ENCODE measurements at regions not wholly inside any gene's neighbourhood (a gene's known extent, or its start where the extent isn't known, plus 50 kb on each side); places are given as distances from the start of the nearest gene placed in this dataset.
A peak's percentile ranks its signal among the peaks of the same experiment; 100 is the strongest.

DNA sequence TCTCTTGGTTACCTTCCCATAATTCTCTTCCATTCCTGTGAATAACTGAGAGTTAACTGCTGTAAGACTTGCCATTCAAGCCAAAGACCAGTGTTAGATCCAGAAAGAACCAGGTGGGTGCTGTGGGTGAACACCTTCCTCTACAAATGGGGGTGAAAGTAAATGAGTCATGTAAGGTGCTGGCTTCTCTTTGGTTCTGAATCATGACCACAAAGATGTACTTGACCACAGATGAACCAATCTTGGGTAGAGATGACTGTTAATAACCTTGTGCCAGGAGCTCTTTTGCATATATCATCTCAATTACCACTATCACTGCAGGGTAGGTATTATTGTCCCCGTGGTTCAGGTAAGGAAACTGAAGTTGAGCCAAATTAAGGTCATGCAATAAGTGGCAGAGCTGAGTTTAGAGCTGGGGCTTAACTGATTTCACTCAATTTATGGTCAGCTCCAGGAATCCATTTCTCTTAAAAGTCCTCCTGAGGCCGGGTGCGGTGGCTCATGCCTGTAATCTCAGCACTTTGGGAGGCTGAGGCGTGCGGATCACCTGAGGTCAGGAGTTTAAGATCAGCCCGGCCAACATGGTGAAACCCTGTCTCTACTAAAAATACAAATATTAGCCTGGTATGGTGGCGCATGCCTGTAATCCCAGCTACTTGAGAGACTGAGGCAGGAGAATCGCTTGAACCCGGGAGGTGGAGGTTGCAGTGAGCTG lies 244.9 kb upstream of the CXCR4 start:
- no peak for DNase-seq

GRCh38 chr2:136361521-136361920 lies 243.6 kb upstream of the CXCR4 start:
- DNase-seq: no peak

DNA sequence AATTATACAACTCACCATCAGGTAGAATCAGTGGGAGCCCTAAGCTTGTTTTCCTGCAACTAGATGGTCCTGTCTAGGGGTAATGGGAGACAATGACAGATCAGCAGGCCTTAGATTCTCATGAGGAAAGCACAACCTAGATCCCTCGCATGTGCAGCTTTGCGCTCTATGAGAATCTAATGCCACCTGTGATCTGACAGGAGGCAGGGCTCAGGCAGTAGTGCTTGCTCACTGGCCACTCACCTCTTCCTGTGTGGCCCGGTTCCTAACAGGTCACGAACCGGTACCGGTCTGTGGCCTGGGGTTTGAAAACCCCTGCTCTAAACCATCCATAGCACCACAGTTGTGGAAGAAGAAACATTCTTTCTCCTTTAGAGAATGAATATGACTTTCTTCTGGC lies 242.8 kb upstream of the CXCR4 start:
- no peak for DNase-seq

GRCh38 chr2:136359121-136359965 lies 241.4 kb upstream of the CXCR4 start:
- no peak for DNase-seq

DNA sequence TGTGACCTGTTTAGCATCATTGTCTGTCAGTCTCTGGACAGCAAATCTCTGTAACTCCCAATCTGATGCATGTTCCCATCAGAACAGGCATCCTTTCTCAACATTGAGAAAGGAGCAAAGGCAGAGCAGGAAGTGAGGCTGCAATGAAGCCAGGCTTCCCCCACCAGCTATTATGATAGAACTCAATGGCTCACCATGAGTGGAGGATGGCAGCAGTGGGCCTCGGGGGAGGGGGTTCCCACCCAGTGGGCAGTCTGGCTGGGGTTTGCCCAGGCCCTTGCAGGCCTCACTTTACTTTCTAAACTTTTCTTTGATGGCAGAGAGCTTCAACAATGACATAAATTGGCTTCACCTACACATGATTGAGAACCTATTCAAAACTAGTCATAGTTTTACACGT lies 240.6 kb upstream of the CXCR4 start:
- DNase-seq: no peak

DNA sequence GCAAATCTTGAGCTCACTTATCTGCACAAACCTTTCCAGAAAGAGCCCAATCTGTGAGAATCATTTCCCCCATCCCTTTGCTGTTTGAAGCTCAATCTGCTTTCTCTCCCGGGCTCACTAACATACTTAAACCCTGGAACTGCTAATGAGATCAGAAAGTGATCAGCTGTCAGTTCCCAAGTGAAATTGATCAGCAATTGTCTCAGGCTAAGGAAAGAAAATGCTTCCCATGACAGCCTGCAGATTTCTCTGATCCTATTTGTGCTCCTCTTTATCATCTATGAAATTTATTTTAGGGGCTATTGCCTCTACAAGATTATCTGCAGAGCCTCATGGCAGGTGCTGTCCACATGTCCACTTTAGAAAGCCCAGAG lies 239.0 kb upstream of the CXCR4 start:
- no peak for DNase-seq

DNA sequence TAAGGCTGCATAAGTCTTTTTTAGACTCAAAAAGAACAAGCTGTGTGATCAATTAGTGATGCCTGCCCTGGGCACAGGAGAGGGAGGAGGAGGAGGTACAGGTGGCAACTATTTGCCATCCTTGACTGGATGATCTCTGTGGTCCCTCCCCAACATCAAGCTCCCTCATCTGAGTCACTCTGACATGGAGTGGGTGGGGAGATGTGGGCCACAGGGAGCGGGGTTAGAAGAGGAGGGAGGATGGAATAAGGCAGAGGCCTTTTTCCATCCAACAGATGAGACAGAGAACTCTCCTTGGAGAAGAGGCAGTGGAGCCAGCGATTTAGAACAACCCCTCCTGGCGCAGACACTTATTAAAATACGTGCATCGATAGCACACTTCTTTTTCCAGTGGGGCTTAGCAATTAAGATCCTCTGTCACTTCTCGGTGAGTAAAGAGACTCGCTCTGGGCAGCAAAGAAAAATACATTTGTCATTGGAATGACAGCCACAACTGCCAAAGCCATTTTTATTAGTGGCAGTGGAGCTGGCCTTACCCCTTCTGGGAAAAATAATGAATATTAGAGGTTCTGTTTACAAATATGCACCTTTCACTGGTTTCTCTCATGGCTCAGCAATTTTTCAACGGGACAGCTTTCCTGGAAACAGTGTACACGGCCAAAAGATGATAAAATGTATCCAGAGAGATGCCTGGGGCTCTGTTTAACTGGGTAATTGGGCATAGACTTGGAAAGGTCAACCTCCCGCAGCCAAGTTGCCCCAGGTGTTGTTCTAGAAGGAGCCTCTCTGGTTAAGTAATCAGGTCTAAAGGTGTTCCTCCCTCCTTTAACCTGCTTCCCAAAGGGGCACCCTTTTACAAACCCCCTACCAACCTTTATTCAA lies 238.4 kb upstream of the CXCR4 start:
- no peak for DNase-seq

DNA sequence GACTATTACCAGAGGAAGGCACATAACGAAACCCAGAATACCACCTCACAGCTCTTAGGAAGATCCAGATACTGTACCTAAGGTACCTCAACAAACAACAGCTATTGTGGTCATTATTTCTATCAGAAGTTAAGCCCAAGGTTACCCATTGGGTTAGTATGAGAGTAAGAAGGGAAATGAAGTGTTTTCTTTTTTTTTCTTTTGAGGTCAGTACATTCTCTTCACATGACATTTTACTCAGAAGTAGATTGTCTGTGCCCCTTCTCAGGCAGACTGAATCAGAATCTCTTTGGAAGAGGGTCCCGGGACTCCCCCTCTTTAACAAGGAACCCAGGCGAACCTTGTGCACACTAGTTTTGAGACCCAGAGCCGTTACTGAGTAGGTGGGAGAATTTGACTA lies 233.7 kb upstream of the CXCR4 start:
- no peak for DNase-seq

- DNase-seq: no peak
Observed at GRCh38 chr2:136347981-136348380, 230.0 kb upstream of the CXCR4 start.

GRCh38 chr2:136344339-136344738 lies 226.4 kb upstream of the CXCR4 start:
- DNase-seq: no peak

DNA sequence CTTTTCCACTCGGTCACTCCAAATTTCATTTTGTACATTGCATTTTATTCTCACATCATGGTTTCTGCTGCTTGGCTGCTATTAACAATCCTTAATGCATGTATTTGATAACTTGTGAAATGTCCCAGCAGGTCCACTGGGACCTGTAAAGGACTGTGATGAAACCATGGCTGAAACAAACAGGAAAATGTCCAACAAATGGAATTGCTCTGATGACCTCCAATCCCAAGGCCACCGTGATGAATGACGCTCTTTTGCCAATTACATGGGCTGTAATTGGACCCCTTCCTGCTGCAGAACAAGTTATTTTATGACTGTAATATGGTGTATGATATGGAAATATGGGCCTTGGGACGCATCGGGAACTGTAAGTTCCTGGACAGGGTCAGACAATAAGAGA lies 224.2 kb upstream of the CXCR4 start:
- DNase-seq: no peak

- DNase-seq: no peak
Observed at GRCh38 chr2:136334967-136335366, 217.0 kb upstream of the CXCR4 start.

- no peak for DNase-seq
Observed at GRCh38 chr2:136332436-136333095, 214.6 kb upstream of the CXCR4 start.

DNA sequence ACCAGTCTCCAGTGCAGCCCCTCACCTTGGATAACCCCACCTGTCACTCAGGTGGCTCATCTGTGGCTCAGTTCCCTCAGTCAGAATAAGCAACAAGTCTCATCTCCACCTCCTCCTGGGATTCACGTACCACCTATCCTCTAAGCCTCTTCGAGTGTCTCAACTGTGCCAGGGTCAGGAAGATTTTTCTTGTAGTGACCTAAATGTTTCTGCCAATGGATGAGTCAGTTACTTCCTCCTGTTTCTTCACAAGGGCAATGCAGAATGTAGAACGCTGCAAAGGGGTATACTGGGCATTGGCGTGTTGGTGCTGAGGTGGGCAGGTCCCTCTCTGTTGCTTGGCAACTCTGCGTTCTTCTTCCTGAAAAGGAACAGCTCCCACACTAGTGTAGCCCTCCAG lies 213.3 kb upstream of the CXCR4 start:
- DNase-seq: no peak

GRCh38 chr2:136328207-136328795 lies 210.4 kb upstream of the CXCR4 start:
- DNase-seq: no peak

DNA sequence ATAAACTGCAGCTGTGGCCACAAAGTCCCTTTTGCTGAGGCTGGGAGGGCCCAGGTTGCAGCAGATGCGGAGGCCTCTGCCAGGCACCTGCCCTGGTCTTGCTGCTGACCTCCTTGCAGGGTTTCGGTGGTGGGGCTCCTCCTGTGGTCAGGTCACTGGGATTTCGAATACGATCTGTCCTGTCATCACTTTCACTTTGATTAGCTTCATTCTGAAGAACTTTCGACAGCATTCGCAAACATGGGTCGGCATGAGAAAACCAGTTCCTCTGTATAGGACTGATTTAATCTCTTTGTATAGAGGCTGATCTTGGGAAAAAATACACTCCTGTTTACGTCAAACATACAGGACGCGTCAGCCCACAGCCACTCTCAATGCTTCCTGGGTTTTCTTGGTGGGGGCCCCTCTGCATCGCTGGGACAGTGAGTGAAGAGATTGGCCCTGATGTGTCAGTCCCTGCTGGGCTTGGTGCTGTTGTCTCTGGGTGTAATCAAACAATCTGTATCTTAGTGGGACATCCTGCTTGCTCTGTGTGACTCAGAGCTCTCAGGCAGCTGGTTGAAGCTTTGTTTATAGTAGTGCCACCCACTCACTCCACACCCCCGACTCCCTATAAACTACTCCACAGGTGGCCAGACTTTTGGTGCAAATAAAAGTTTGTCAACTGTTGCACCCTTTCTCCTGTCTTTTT lies 209.4 kb upstream of the CXCR4 start:
- peak; percentile 30 for DNase-seq

- no peak for DNase-seq
Observed at GRCh38 chr2:136325844-136326331, 207.9 kb upstream of the CXCR4 start.

GRCh38 chr2:136324966-136325365 lies 207.0 kb upstream of the CXCR4 start:
- no peak for DNase-seq

- DNase-seq: no peak
Observed at GRCh38 chr2:136323935-136324334, 206.0 kb upstream of the CXCR4 start.

DNA sequence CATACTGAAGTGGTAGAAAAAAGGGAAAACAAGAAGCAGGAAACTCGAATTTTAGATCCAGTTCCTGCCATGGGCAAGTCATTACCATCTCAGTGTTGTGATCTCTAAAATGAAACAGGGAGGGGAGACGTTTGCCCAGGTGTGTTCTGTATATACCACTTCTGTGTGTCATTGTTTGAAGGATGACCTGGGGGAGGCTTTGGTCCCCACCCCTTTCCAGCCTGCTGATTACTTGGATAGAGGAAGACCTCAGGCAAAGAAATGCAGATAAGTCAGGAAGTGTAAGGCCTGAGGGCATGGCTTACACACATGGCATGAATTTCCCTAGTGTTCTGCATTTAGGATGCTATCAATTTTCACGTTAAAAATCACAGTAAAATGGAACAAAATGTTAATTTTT lies 205.2 kb upstream of the CXCR4 start:
- DNase-seq: no peak

- no peak for DNase-seq
Observed at GRCh38 chr2:136322428-136322827, 204.5 kb upstream of the CXCR4 start.

DNA sequence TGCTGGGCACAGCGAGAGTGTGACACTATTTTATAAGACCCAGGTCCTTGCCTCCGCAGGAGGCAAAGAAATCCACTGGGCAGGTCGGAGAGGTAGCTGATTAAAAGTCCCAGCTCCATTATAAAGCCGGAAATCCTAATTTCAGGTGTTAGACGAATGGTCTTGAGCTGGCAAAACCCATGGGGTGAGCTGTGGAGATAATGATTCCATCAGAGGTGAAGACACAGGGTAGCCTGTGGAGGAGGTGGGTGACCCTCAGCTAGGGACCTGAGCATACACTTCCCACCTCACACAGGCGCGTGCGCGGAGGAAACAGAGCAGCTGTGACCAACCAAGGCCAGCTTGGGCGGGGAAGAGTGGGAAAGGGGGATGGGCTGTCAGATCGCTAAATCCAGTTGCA lies 201.7 kb upstream of the CXCR4 start:
- no peak for DNase-seq

Measured in EL (cell line).